ENCODE measurements at regions not wholly inside any gene's neighbourhood (a gene's known extent, or its start where the extent isn't known, plus 50 kb on each side); places are given as distances from the start of the nearest gene placed in this dataset.

GRCh38 chr21:38667291-38667870 lies 138.3 kb upstream of the ETS2 start:
- no peak for TF ChIP-seq MNT (conservative IDR thresholded peaks at IDR 0.05)
- TF ChIP-seq, protein P1, sequence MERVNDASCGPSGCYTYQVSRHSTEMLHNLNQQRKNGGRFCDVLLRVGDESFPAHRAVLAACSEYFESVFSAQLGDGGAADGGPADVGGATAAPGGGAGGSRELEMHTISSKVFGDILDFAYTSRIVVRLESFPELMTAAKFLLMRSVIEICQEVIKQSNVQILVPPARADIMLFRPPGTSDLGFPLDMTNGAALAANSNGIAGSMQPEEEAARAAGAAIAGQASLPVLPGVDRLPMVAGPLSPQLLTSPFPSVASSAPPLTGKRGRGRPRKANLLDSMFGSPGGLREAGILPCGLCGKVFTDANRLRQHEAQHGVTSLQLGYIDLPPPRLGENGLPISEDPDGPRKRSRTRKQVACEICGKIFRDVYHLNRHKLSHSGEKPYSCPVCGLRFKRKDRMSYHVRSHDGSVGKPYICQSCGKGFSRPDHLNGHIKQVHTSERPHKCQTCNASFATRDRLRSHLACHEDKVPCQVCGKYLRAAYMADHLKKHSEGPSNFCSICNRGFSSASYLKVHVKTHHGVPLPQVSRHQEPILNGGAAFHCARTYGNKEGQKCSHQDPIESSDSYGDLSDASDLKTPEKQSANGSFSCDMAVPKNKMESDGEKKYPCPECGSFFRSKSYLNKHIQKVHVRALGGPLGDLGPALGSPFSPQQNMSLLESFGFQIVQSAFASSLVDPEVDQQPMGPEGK (CRISPR knock-in tag; IDR thresholded peaks at IDR 0.05; ENCODE audit: borderline replicate concordance) = no peak
- TF ChIP-seq CHCHD3 (CRISPR knock-in tag; IDR thresholded peaks at IDR 0.05) = no peak
- no peak for TF ChIP-seq MAX (CRISPR knock-in tag; IDR thresholded peaks at IDR 0.05)
- no peak for TF ChIP-seq SP2 (IDR thresholded peaks at IDR 0.05; ENCODE audit: extremely low read depth, low read depth, low read length, poor library complexity, severe bottlenecking)
- TF ChIP-seq ZBTB8A (IDR thresholded peaks at IDR 0.05; ENCODE audit: partially characterized antibody) = no peak
- no peak for TF ChIP-seq POLR2AphosphoS5 (IDR thresholded peaks at IDR 0.05; ENCODE audit: control insufficient read depth, insufficient read depth, low read depth, low read length)
